RPMI7951 (cell line): ENCODE measurements at regions not wholly inside any gene's neighbourhood (a gene's known extent, or its start where the extent isn't known, plus 50 kb on each side); places are given as distances from the start of the nearest gene placed in this dataset.
"Not testable (repeated sequence)": the region's sequence is repeated elsewhere in the genome, so short reads cannot be mapped to it uniquely, and the experiment has no call there.

Source experiments
- DNase-seq: peaks from one replicate; pipeline ENCODE4 v3.0.0-alpha.2; 2012; ENCODE audit warnings: low read depth

DNA sequence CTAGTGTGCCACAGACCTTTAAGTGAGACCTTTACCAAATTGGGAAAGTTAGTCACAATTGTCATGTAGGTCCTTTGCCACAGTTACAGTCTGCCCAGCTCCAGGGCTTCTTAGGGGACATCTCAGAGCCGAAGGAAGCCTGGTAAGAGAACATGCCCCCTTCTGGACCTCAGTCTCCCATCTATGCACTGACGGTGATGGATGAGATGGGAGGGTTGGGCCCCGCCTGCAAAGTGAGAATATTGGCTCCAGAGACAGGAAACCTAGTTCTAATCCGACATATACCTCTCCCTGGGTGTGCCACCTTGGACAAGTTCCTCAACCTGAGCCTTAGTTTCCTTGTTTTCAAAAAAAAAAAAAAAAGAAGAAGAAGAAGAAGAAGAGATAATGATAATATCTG lies 85.1 kb upstream of the NAV2 start:
- DNase-seq, result no peak

GRCh38 chr11:19625438-19625837 lies 87.2 kb upstream of the NAV2 start:
- no peak for DNase-seq

GRCh38 chr11:19617696-19618523 lies 94.7 kb upstream of the NAV2 start:
- no peak for DNase-seq

DNA sequence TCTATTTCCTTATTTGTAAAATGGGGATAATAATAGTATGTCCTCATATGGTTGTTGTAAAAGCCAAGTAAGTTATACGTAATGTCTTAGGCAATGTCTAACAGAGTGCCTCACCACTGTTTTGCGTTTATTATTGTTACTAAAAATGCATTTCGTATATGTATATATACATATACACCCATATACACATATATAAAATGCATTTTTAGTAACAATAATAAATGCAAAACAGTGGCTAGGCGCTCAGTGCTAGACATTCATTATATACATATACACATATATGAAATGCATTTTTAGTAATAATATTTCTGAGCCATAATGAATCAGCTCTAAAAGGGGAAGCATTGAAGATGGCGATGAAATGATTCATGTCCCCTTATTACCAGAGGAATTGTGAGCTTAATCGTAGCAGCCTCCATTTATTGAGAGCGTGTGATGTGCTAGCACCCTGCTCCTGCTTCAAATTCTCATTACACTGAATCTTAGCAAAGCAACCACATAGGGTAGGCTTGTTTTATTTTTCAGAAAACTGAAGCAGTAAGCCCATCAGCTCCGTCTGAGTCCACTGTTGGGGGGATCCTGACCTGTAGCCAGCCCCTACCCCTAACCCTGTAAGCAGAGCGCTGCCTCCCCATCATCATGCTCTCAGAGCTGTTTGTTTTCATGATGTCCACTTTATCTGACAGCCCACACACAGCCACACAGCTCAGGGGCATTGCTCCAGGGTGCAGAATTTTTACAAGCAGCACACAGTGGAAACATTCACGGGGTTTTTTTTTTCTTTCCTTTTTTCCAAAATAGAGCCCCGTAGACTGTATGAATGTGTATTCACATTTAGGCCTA lies 97.1 kb upstream of the NAV2 start:
- no peak for DNase-seq

- DNase-seq, result peak; percentile 10
These were observed 98.2 kb upstream of the NAV2 start for GRCh38 chr11:19614370-19614940.

DNA sequence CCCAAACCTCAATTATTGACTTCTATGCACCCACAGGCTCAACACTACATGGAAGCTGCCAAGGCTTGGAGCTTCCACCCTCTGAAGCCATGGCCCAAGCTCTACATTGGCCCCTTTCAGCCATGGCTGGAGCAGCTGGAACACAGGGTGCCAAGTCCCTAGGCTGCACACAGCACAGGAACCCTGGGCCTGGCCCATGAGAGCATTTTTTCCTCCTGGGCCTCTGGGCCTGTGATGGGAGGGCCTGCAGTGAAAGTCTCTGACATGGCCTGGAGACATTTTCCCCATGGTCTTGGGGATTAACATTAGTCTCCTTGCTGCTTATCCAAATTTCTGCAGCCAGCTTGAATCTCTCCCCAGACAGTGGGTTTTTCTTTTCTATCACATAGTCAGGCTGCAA lies 100.6 kb upstream of the NAV2 start:
- DNase-seq, result not testable (repeated sequence)

DNA sequence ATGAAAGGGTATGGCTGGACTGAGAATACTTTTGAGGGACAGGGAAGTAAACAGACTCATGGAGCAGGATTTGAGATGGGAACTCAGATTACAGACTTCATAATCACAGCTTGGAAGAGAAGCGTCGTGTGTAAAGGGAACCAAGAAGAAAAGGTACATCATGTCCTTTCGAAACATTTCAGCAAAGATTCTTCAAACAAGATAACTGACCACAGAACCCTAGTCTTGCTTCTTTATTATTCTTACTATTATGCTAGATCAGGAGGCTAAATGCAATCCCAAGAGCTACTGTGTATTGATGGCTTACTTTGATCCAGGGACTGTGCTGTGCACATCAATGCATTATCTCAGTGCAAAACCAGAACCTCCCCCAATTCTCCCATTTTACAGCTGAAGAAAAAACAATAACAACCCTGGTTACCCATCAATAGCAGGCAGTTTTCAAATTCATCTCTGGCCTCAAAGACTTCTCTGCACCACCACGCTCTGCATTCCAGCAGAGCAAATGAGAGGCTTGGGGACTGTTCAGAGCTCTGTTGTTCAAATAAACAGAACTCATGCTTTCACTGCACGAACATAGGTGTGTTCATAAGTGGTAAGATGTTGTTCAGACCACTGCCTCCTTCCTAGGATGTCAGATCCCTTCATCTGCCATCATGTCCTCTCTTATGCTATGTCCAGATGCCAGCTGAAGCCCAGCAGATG lies 104.8 kb upstream of the NAV2 start:
- no peak for DNase-seq

DNA sequence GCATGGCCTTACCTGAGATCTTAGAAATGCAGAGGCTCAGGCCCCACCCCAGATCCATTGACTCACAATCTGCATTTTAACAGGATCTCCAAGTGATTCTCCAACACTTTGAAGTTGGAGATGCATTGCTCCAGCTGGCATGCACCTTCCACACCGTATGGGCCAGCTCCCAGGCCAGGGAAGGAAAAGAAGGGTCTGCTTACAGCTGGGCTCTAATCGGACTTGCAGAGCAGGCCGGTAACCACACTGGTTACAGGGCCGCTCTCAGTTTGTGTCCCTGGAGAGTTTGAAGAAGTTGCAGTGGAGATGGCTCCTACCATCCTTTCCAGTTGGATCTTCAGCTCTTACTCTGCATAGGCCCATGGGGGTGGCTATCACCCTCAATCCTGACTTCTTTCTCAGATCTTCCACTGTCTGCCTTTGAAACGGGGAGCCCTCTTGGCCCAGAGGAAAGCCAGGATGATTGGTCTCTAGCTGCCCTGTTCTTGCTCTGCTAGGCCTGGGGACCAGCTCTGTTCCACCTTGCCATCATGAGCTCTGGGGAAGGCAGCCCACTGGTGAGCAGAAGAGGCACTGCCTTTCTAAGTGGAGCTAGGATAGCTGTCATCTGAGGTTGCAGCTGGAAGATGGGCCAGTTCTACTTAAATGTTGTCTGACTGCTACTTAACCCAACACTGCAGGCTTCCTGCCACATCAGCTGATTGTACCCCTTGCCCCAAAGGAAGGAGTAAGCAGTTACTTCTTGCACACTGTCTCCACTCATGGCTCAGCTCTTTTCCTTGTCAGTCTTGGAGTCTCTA lies 105.6 kb upstream of the NAV2 start:
- DNase-seq, result no peak

GRCh38 chr11:19605520-19606371 lies 106.9 kb upstream of the NAV2 start:
- no peak for DNase-seq

DNA sequence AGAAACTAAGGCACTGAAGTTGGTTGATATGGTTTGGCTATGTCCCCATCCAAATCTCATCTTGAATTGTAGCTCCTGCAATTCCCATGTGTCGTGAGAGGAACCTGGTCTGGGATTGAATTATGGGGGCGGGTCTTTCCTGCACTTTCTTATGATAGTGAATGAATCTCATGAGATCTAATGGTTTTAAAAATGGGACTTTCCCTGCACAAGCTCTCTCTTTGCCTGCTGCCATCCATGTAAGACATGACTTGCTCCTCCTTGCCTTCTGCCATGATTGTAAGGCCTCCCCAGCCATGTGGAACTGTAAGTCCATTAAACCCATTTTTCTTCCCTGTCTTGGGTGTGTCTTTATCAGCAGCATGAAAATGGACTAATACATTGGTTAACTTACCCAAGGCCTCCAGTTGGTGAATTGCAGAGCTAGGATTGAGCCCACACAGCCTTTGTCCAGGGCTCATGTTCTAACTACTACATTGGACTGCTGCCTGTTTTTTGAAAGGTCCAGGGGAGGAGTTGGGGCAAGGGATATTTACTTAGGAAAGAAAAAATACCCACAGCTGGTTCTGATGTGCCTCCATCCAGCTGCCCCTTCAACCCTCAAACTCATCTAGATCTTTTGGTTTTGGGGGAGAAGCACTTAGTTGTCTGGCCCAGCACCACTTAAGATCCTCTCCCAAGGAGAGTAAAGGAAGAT lies 107.8 kb upstream of the NAV2 start:
- DNase-seq, result no peak

DNA sequence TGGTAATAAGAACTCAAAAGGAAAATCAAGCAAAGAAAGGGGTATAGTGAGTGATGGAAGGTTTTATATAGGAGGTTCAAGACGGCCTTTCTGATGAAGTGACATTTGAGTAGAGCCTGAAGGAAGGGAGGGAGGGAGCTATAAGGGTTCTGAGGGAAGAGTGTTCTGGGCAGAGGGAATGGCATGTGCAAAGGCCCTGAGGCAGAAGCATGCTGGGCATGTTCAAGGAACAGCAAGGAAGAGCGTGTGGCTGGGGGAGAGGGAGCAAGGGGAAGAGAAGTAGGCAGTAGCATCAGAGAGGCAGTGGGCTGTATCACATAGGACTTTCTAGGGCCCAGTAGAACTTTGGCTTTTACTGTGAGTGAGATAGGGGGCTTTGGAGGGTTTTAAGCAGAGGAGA lies 108.9 kb upstream of the NAV2 start:
- DNase-seq, result no peak

GRCh38 chr11:19602891-19603290 lies 109.7 kb upstream of the NAV2 start:
- peak; percentile 10 for DNase-seq

DNA sequence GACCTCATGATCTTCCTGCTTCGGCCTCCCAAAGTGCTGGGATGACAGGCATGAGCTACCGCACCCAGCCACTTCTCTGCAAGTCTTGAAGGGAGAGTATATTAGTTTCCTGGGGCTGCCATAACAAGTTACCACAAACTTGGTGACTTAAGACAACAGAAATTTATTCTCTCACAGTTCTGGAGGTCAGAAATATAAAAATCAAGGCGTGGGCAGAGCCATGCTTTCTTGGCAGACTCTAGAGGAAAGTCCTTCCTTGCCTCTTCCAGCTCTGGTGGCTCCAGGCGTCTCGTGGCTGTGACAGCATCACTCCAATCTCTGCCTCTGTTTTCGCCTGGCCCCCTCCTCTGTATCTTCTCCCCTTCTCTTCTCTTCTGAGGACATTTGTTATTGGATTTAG lies 110.2 kb upstream of the NAV2 start:
- DNase-seq, result no peak

DNA sequence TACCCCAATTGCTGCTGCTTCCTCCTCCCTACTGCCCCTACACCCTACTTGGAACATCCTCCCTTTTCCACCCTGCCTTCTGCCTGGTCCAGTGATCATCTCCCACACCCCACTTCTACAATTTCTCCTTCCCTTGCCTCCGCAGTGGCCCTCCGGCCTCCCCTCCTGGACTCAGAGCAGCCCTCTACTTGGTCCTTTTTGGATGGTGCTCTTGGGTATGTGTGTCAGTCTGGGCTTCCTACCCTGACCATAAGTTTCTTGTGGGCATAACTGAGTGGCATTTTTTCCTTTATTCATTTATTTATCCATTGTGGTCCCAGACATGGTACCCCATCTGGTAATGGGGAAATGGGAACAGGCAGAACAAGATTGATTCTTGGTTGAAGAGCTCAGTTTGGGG lies 111.4 kb upstream of the NAV2 start:
- no peak for DNase-seq

DNA sequence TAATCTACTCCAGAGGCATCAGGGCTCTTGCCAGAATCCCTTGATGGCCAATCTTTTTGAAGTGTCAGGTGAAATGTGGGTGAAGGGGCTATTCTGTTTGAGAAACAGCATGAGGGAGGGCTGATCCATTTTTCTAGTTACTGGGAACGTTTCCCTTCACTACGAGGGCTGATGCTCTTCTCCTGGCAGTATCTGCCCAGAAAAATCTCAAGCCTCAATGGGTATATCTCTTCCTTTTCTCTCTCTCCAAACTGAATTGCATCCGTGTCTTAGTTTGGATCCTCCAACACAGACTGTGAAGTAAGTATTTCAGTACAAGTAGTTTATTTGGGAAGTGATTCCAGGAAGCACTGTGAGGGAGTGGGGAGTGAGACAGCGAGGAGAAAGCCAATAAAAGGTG lies 113.0 kb upstream of the NAV2 start:
- no peak for DNase-seq

DNA sequence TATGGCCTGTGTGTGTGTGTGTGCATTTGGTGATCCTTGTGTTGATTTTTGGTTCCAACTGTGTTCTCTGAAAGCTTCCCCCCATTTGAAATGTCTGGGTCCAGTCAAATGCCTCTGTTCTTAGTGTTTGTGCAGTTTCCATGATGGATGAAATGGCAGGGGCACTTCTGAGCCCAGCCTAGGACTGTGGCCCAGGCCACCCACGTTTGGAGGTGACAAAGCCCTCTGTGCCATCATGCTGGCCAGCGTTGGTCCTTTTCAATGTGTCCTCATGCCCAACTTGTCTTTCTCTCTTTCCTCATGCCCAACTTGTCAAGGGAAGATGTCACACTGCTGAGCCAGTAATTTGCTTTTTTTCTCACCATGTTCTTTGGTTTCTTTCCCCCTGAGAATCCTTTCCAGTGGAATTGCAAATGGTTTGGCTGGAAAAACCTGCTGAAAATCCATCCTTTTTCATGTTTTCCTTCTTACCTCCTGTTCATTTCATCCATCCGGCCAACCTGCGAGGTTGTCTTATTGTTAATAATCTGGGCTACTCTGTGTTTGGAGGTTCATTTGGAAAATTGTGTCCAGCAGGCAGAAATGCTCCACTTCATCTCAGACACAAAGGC lies 113.7 kb upstream of the NAV2 start:
- no peak for DNase-seq

DNA sequence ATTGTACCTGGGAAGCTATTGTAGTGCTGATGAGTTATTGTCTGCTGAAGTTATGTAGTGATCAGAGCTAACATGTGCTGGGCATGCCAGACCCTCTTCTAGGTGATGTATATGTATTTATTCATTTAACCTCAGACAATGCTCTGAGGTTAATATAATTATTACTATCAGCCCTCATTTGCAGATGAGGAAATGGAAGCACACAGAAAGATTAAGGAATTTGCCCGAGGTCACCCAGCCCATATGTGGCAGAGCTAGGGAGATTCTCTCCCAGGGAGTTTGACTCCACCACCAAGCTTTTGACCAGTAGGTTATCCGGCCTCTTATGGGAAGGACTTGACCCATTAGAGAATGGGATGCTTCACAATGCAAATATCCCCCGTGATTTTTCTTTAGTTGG lies 114.2 kb upstream of the NAV2 start:
- DNase-seq, result peak; percentile 59

DNA sequence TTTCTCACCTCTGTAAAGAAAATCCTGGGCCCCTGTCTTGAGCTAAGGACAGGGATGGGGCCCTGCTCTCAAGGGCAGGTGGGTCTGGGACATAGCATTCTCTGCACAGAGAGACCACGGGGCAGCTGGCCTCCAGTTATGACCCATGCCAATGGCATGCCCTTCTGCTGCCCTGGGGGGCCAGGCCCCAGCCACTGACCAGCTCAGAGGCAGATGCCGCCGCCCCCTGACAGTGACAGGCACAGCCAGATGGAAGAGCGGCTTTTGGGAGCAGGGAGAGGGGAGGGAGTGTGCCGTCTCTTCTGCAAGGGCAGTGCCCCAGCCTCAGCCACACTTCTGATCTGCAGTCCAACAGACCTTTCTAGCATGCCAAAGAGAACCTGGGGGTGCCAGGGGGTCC lies 114.8 kb upstream of the NAV2 start:
- DNase-seq, result peak; percentile 79

DNA sequence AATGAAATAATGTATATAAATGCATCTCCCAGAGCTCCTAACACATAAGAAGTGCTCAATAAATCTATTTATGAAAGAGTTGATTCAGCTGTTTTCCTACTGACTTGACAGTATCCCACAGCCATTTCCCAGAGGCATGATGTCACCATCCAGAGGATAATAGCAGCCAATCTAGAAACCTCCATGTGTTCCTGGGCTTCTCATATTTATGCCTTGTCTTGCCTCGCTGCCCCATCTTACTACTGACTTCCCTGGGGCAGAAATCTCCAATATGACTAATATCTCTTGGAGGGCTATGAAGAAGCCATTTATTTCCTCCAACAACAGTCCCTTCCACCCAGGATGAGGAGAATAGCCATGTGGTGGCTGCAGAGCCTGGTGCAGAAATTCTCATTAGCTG lies 115.4 kb upstream of the NAV2 start:
- DNase-seq, result peak; percentile 88
